ENCODE measurements at regions not wholly inside any gene's neighbourhood (a gene's known extent, or its start where the extent isn't known, plus 50 kb on each side); places are given as distances from the start of the nearest gene placed in this dataset.

GRCh38 chr13:33466262-33466661, 180.7 kb upstream of the STARD13 start:
- no peak for TF ChIP-seq POLR2AphosphoS5 (IDR thresholded peaks at IDR 0.05; ENCODE audit: borderline replicate concordance, low read depth, low read length)
- no peak for TF ChIP-seq EZH2 (IDR thresholded peaks at IDR 0.05)
- TF ChIP-seq FOXP2 (optimal IDR thresholded peaks at IDR 0.05; ENCODE audit: control extremely low read depth, extremely low read length, insufficient read depth) = no peak

Measured in SK-N-MC (cell line).